KMS-11 (cell line): ENCODE measurements at regions not wholly inside any gene's neighbourhood (a gene's known extent, or its start where the extent isn't known, plus 50 kb on each side); places are given as distances from the start of the nearest gene placed in this dataset.

Source experiments
- H2AFZ ChIP-seq: fragments of 200-600 bp; sonication (generic); 2 replicates; pipeline ENCODE4 v1.6.1; 2016; ENCODE audit warnings: antibody characterized with exemption, mixed run types, low read depth
- H3K27ac ChIP-seq: fragments of 200-600 bp; sonication (generic); 2 replicates; pipeline ENCODE4 v1.6.1; 2016; ENCODE audit warnings: mild to moderate bottlenecking, mixed run types
- H3K27me3 ChIP-seq: fragments of 200-600 bp; sonication (generic); 2 replicates; pipeline ENCODE4 v1.6.1; 2017; ENCODE audit warnings: mild to moderate bottlenecking, low read depth, mixed run types, moderate library complexity; ENCODE audit not compliant: insufficient read depth
- H3K36me3 ChIP-seq: fragments of 200-600 bp; sonication (generic); 2 replicates; pipeline ENCODE4 v1.6.1; 2017; ENCODE audit warnings: mild to moderate bottlenecking, mixed run types; ENCODE audit not compliant: insufficient read depth
- H3K4me1 ChIP-seq: fragments of 200-600 bp; sonication (generic); 2 replicates; pipeline ENCODE4 v1.6.1; 2016; ENCODE audit warnings: mild to moderate bottlenecking, low read depth, mixed run types; ENCODE audit not compliant: poor library complexity, severe bottlenecking
- H3K4me2 ChIP-seq: fragments of 200-600 bp; sonication (generic); 2 replicates; pipeline ENCODE4 v1.7.0; 2016; ENCODE audit warnings: mild to moderate bottlenecking, mixed run types
- H3K4me3 ChIP-seq: fragments of 200-600 bp; sonication (generic); IDR thresholded peaks from 2 replicates; pipeline ENCODE4 v1.6.1; 2017; ENCODE audit warnings: low read depth, low read length, mixed read lengths; ENCODE audit not compliant: insufficient read depth
- H3K79me2 ChIP-seq: fragments of 200-600 bp; sonication (generic); 2 replicates; pipeline ENCODE4 v1.6.1; 2016; ENCODE audit warnings: low read depth, mixed run types; ENCODE audit not compliant: insufficient read depth
- H3K9ac ChIP-seq: fragments of 200-600 bp; sonication (generic); 2 replicates; pipeline ENCODE4 v1.6.1; 2016; ENCODE audit warnings: mild to moderate bottlenecking, mixed run types
- H4K20me1 ChIP-seq: fragments of 200-600 bp; sonication (generic); 2 replicates; pipeline ENCODE4 v1.6.1; 2016; ENCODE audit warnings: mild to moderate bottlenecking, mixed run types; ENCODE audit not compliant: insufficient read depth
- TF ChIP-seq, protein P1 (sequence below): fragments of 200-600 bp; sonication (generic); conservative IDR thresholded peaks from 2 replicates; pipeline ENCODE4 v1.6.1; 2017; ENCODE audit warnings: low read depth, mild to moderate bottlenecking, antibody characterized with exemption, low read length, moderate library complexity, mixed read lengths

DNA sequence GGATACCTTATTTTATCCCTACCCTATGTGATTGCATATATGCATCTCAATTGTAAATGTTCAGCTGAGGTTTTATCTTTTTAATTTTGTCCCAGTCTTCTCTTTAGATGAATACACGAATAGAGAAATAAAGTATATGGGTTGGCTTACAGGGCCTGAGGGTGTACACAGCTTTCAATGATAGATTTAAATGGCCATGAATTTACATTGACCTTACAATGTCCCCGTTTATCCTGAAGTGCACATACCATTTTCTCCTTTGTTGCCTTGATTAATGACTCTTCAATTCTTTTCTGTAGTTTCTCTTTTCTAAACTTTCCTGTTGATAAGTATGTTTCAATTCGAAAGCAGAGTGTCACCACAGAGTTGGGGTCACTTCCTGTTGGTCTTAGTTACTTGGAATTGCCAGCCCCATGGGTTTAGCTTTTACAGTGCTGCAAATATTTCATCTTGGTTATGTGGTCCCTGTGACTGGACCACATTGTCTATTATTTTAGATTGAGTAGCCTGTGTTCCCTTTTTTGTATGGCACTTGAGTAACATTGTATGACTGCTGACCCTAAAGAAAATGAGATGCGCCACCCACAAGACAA lies 1616.3 kb upstream of the ACVR2A start:
- Histone ChIP-seq H3K36me3 (no peaks in the 10 kb centered on the region), H3K27ac (no peak overlapping the region), H3K4me1 (no peaks in the 10 kb centered on the region), H3K27me3 (no peaks in the 10 kb centered on the region), H2AFZ (no peak overlapping the region), H3K79me2 (no peaks in the 10 kb centered on the region), H4K20me1 (no peaks in the 10 kb centered on the region), H3K4me2 (no peak overlapping the region), H3K4me3 (no peak overlapping the region), H3K9ac (no peak overlapping the region)
- TF ChIP-seq, protein P1, sequence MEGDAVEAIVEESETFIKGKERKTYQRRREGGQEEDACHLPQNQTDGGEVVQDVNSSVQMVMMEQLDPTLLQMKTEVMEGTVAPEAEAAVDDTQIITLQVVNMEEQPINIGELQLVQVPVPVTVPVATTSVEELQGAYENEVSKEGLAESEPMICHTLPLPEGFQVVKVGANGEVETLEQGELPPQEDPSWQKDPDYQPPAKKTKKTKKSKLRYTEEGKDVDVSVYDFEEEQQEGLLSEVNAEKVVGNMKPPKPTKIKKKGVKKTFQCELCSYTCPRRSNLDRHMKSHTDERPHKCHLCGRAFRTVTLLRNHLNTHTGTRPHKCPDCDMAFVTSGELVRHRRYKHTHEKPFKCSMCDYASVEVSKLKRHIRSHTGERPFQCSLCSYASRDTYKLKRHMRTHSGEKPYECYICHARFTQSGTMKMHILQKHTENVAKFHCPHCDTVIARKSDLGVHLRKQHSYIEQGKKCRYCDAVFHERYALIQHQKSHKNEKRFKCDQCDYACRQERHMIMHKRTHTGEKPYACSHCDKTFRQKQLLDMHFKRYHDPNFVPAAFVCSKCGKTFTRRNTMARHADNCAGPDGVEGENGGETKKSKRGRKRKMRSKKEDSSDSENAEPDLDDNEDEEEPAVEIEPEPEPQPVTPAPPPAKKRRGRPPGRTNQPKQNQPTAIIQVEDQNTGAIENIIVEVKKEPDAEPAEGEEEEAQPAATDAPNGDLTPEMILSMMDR = no peak

DNA sequence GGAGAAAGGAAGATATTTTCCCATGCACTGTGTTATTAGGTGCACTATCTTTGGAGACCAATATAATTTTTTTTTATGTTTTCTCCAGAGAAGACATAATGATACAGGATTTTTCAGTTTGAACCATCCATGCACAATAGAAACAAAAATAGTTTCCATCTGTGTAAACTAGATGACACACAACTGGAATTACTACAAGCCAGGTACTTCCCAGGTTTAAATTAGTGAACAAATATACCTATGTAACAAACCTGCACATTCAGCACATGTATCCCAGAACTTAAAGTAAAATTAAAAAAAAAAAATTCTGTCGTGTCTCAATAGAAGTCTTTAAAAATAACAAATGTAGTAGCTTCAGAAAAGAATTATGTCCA lies 1616.8 kb upstream of the ACVR2A start:
- H3K27ac ChIP-seq = no peak overlapping the region
- H3K9ac ChIP-seq = no peak overlapping the region
- TF ChIP-seq, protein P1 = no peak
- no peak overlapping the region for H3K4me3 ChIP-seq
- no peaks in the 10 kb centered on the region for H3K4me1 ChIP-seq
- H3K4me2 ChIP-seq = no peak overlapping the region
- H3K36me3 ChIP-seq = no peaks in the 10 kb centered on the region
- H3K79me2 ChIP-seq = no peaks in the 10 kb centered on the region
- no peaks in the 10 kb centered on the region for H4K20me1 ChIP-seq
- H3K27me3 ChIP-seq = no peaks in the 10 kb centered on the region
- H2AFZ ChIP-seq = no peak overlapping the region

DNA sequence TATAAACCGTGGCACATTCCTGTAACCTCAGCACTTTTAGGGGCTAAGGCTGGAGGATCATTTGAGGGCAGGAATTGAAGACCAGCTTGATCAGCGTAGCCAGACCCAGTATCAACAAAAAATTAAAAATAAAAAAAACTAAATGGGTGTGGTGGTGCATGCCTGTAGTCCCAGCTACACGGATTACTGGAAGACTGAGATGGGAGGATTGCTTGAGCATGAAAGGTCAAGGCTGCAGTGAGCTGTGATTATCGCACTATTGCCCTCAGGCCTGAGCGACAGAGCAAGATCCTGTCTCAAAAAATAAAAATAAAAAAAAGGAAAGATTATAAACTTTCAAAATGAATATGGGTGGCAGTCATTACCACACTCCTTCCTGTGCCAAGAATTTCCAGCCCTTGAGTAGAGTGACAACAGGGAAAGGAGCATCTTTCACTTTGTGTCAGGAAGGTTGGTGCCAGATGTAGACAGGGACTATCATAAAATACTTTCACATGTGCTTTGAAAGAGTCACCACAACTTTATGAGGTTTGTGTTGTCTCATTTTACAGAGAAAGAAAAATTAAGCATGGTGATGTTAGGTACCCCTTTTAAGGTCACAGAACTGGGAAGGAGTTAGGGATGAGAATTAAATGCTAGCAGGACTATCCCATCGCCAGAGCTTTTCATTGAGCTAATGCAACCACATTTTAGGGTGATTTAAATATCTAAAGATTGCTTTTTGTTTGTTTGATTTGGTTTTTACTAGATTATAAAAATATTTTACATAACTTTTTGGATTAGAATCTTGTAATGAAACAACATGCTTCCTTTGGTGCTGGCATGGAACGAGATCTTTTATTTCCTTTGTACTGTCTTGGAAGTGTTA lies 1617.4 kb upstream of the ACVR2A start:
- H3K9ac ChIP-seq = no peak overlapping the region
- H3K4me1 ChIP-seq = no peaks in the 10 kb centered on the region
- no peak overlapping the region for H3K4me3 ChIP-seq
- no peak overlapping the region for H3K4me2 ChIP-seq
- no peaks in the 10 kb centered on the region for H3K27me3 ChIP-seq
- H3K27ac ChIP-seq = no peak overlapping the region
- H2AFZ ChIP-seq = no peak overlapping the region
- TF ChIP-seq, protein P1 = no peak
- H3K36me3 ChIP-seq = no peaks in the 10 kb centered on the region
- no peaks in the 10 kb centered on the region for H4K20me1 ChIP-seq
- H3K79me2 ChIP-seq = no peaks in the 10 kb centered on the region

DNA sequence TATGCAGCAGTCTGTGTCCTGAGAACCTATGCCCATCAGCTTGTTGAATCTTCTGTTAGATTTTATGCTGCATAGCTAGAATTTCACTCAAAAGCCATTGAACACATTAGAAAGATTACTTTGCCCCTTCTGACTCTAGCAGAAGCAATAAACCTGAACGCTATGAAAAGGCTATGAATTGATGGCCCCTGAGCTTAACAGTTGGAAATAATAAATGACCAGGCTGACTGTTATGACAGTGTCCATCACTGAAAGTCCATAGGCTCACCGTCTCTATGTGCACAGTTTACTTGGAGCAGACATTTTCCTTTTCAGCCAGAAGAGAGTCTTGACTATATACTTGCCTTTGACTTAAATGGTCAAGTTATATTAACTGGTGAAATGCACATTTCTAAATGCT lies 1618.8 kb upstream of the ACVR2A start:
- Histone ChIP-seq H3K27me3 (no peaks in the 10 kb centered on the region), H3K79me2 (no peaks in the 10 kb centered on the region), H3K4me1 (no peaks in the 10 kb centered on the region), H2AFZ (no peak overlapping the region), H3K4me2 (no peak overlapping the region), H3K27ac (no peak overlapping the region), H3K4me3 (no peak overlapping the region), H3K9ac (no peak overlapping the region), H4K20me1 (no peaks in the 10 kb centered on the region), H3K36me3 (no peaks in the 10 kb centered on the region)
- TF ChIP-seq, protein P1 = no peak
